D721Med (cell line): ENCODE measurements at regions not wholly inside any gene's neighbourhood (a gene's known extent, or its start where the extent isn't known, plus 50 kb on each side); places are given as distances from the start of the nearest gene placed in this dataset.

Experiments used
- DNase-seq: peaks from one replicate; pipeline ENCODE4 v3.0.0; 2011; ENCODE audit warnings: low spot score; ENCODE audit not compliant: insufficient read length
- FAIRE-seq: peaks from 2 replicates; lab custom pipeline; 2011; peaks lifted over from hg19 to GRCh38; lab: Jason Lieb, UNC
- TF ChIP-seq, protein P1 (sequence below): IDR thresholded peaks from 2 replicates; pipeline ENCODE4 v1.5.1; 2012; ENCODE audit warnings: mild to moderate bottlenecking, control low read depth; ENCODE audit not compliant: insufficient read depth; ENCODE audit errors: missing control alignments

DNA sequence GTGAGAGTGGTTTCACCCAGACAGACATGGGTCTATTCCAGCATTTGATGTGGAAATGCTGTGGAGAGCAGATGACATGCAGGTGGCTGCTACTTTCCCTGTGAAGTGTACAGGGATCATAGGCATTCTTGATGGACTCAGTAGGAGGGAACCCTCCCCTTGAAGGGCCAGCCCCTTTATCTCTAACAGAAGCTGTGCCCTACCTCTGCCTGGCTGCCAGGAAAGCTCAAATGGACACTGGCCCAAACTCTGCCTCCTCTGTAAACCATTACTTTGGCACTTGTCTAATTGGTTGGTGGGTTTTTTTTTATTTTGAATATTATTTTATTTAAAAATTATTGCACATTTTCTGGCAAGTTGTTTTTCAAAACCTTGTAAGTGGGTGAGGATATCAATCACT, 106.7 kb upstream of the GGTLC1 start:
- no peak for DNase-seq
- no peak for FAIRE-seq
- TF ChIP-seq, protein P1, sequence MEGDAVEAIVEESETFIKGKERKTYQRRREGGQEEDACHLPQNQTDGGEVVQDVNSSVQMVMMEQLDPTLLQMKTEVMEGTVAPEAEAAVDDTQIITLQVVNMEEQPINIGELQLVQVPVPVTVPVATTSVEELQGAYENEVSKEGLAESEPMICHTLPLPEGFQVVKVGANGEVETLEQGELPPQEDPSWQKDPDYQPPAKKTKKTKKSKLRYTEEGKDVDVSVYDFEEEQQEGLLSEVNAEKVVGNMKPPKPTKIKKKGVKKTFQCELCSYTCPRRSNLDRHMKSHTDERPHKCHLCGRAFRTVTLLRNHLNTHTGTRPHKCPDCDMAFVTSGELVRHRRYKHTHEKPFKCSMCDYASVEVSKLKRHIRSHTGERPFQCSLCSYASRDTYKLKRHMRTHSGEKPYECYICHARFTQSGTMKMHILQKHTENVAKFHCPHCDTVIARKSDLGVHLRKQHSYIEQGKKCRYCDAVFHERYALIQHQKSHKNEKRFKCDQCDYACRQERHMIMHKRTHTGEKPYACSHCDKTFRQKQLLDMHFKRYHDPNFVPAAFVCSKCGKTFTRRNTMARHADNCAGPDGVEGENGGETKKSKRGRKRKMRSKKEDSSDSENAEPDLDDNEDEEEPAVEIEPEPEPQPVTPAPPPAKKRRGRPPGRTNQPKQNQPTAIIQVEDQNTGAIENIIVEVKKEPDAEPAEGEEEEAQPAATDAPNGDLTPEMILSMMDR, result no peak

DNA sequence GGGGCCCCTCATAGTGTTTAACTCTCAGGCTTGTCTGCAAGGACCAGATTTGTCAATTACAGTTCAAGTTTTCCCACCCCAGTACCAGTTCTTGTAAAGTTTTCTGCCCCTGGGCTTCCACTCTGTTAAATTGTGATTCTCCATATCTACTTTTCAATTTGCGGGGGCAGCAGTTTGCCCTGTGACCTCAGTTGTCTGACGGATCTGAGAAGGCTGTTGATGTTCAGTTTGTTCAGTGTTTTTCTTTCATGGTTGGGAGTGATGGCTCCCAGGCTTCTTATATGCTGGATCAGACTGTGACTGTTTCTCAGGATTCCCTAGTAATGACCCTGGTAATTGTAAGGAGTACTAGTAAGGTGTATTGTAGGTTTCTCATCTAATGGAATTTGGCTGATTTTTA, 101.0 kb upstream of the GGTLC1 start:
- FAIRE-seq (no peak), DNase-seq (no peak)
- TF ChIP-seq, protein P1, result no peak

DNA sequence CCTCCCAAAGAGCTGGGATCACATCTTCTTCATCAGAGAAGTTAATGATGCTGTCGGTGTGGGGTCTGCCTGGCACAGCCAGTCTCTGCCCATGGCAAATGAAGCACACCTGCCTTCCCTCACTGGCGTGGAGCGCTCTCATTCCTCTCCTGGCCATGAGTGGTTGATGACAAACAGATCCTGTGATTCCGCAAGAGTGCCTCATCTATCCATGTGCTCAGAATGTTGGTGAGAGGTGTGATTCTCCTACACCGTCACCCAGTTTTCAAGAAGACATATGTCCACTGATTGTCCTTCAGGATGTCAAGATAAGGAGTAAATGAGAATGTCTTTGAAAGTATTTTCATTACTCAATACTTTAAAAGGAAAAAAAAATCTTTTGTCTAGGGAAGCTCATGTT, 97.5 kb upstream of the GGTLC1 start:
- FAIRE-seq (no peak), DNase-seq (no peak)
- TF ChIP-seq, protein P1, result no peak

DNA sequence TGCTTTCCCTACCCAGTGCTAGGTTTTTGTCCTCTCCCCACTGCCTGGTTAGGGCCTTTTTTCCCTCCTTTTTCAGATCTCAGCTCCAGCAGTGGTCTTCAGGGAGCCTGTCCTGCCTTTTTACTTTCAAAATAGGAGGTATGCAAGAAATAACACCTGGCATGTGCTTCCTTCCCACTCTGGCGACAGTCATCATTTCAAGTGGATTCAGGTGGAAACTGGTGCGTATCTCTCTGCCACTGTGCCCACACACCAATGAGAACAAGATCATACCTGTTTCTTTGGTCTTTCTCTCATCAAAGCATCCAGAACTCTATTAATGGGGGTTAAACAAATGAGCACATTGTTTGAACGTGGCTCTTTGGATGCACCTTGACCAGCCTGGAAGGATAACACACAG, 95.7 kb upstream of the GGTLC1 start:
- TF ChIP-seq, protein P1, result no peak
- DNase-seq (no peak), FAIRE-seq (no peak)

DNA sequence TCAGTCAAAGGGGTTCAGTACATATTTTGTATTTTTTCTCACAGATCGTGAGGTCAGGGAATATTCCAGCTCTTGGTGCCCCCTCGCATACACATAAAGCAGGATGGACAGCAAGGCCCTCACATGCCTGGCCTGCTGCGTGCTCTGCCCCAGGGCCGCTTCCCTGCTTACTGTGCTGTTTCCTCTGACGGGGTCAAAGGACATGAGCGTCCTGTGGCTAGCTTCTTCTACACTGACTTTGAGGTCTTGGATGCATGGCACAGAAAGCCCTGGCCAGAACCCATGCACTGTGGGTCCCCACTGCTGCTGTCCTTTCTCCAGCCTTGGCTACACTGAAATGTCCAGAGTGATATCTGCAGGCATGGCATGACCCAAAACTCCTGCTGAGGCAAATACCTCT, 92.5 kb upstream of the GGTLC1 start:
- TF ChIP-seq, protein P1, result no peak
- FAIRE-seq, result no peak
- no peak for DNase-seq

DNA sequence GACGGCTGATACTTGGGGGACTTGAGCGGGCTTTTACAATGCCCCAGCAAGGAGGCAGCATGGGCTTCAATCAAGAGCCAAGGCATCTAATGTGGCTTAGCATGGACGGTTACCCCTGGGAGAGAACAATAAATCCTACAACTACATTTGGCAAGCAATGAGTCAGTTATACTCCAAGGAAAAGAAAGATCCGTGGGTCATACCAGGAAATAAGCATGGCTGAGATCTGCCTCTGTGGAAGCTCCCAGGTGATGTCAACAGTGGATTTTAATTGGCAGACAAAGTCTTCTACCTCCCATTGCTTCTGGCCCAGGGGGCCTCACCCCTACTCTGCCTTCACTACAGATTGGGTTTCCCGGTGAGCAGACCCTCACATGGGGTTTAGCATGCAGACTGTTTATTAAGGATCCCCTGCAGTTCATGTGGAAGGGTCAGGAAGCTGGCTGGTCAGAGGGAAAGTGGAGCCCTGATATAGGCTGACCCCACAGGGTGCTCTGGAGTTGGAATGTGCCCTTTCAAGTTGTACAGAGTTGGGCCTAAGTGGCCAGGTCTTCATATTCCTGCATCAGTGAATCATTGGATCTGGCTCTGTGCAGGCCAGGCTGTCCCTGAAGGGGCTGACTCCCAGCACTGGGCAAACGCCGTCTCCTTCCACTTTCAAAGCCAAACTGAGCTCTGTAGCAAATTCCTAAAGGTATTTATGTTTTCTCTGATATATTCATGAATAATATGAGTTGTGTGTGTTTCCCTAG, 91.3 kb upstream of the GGTLC1 start:
- FAIRE-seq, result no peak

DNA sequence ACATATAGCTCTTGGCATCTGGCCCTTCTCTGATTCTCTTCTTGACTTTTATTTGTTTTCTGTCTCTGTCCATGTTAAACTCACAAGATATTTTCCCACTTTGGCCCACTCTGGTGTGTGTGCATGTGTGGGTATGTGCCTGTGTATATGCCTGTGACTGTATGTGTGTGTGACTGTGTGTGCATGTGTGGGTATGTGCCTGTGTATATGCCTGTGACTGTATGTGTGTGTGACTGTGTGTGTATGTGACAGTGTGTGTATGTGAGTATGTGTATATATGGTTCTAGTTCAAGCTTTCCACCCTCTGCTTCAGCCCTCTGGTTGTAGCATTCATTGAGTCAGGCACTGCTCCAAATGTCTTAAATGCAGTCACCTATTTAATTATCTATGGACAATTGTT, 88.6 kb upstream of the GGTLC1 start:
- DNase-seq (no peak), FAIRE-seq (no peak)
- TF ChIP-seq, protein P1, result no peak

More for the DNA sequence above, 91.3 kb upstream of the GGTLC1 start:
- TF ChIP-seq, protein P1, result no peak
- no peak for DNase-seq
